ENCODE measurements at regions not wholly inside any gene's neighbourhood (a gene's known extent, or its start where the extent isn't known, plus 50 kb on each side); places are given as distances from the start of the nearest gene placed in this dataset.

DNA sequence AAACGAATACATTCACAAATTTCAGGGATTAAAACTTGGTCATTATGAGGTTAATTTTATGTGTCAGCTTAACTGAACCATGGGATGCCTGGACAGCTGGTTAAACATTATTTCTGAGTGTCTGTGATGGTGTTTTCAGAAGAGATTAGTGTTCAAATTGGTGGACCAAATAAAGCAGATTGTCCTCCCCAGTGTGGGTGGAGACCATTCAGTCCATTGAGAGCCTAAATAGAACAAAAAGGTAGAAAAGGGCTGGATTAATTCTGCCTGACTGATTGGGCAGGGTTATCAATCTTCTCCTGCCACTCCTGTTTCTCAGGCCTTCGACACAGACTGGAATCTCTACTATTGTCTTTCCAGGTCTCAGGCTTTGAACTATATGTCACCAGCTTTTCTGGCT, 203.8 kb upstream of the SLITRK6 start:
- POLR2A ChIA-PET = no interaction called here
- in situ Hi-C loops (cut with MboI) (no loop called here), intact Hi-C loops (cut with micrococcal nuclease) (no loop called here)
- no peak for DNase-seq (ENCODE audit: extremely low read depth in 1 of 4, low spot score in 3 of 4)
- no peak overlapping the region for H3K4me2 ChIP-seq (ENCODE audit: insufficient read depth, low read length)
- no peaks in the 10 kb centered on the region for H4K20me1 ChIP-seq (replicated peaks; ENCODE audit: control insufficient read depth, insufficient read depth, low read length)
- no peak overlapping the region for H3K4me3 ChIP-seq
- no peak for ATAC-seq
- BruUV-seq (replicated peaks) = no TSS peak
- no peak overlapping the region for H3K27ac ChIP-seq (ENCODE audit: extremely low read depth, low read depth, low read length)
- TF ChIP-seq NCOA2 (IDR thresholded peaks at IDR 0.05; ENCODE audit: partially characterized antibody in 2 of 2) (no peak), SNRNP70 (optimal IDR thresholded peaks at IDR 0.05; ENCODE audit: low read depth, low read length) (no peak), POLR3A (IDR thresholded peaks at IDR 0.05; ENCODE audit: borderline replicate concordance, extremely low read depth, insufficient read depth, insufficient read length) (no peak), POLR2AphosphoS2 (IDR thresholded peaks at IDR 0.05; ENCODE audit: low read length) (no peak), PHB2 (IDR thresholded peaks at IDR 0.05; ENCODE audit: low read depth) (no peak)
- TF ChIP-seq, protein P1, sequence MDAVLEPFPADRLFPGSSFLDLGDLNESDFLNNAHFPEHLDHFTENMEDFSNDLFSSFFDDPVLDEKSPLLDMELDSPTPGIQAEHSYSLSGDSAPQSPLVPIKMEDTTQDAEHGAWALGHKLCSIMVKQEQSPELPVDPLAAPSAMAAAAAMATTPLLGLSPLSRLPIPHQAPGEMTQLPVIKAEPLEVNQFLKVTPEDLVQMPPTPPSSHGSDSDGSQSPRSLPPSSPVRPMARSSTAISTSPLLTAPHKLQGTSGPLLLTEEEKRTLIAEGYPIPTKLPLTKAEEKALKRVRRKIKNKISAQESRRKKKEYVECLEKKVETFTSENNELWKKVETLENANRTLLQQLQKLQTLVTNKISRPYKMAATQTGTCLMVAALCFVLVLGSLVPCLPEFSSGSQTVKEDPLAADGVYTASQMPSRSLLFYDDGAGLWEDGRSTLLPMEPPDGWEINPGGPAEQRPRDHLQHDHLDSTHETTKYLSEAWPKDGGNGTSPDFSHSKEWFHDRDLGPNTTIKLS (IDR thresholded peaks at IDR 0.05; ENCODE audit: borderline replicate concordance, low read depth) = no peak
- TF ChIP-seq, protein P2, sequence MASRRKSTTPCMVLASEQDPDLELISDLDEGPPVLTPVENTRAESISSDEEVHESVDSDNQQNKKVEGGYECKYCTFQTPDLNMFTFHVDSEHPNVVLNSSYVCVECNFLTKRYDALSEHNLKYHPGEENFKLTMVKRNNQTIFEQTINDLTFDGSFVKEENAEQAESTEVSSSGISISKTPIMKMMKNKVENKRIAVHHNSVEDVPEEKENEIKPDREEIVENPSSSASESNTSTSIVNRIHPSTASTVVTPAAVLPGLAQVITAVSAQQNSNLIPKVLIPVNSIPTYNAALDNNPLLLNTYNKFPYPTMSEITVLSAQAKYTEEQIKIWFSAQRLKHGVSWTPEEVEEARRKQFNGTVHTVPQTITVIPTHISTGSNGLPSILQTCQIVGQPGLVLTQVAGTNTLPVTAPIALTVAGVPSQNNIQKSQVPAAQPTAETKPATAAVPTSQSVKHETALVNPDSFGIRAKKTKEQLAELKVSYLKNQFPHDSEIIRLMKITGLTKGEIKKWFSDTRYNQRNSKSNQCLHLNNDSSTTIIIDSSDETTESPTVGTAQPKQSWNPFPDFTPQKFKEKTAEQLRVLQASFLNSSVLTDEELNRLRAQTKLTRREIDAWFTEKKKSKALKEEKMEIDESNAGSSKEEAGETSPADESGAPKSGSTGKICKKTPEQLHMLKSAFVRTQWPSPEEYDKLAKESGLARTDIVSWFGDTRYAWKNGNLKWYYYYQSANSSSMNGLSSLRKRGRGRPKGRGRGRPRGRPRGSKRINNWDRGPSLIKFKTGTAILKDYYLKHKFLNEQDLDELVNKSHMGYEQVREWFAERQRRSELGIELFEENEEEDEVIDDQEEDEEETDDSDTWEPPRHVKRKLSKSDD (conservative IDR thresholded peaks at IDR 0.05; ENCODE audit: low read length) = no peak
- TF ChIP-seq, protein P3, sequence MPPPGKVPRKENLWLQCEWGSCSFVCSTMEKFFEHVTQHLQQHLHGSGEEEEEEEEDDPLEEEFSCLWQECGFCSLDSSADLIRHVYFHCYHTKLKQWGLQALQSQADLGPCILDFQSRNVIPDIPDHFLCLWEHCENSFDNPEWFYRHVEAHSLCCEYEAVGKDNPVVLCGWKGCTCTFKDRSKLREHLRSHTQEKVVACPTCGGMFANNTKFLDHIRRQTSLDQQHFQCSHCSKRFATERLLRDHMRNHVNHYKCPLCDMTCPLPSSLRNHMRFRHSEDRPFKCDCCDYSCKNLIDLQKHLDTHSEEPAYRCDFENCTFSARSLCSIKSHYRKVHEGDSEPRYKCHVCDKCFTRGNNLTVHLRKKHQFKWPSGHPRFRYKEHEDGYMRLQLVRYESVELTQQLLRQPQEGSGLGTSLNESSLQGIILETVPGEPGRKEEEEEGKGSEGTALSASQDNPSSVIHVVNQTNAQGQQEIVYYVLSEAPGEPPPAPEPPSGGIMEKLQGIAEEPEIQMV (tag; conservative IDR thresholded peaks at IDR 0.05; ENCODE audit: low read depth) = no peak
- TF ChIP-seq, protein P4, sequence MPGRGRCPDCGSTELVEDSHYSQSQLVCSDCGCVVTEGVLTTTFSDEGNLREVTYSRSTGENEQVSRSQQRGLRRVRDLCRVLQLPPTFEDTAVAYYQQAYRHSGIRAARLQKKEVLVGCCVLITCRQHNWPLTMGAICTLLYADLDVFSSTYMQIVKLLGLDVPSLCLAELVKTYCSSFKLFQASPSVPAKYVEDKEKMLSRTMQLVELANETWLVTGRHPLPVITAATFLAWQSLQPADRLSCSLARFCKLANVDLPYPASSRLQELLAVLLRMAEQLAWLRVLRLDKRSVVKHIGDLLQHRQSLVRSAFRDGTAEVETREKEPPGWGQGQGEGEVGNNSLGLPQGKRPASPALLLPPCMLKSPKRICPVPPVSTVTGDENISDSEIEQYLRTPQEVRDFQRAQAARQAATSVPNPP (IDR thresholded peaks at IDR 0.05; ENCODE audit: borderline replicate concordance, insufficient read depth, insufficient read length) = no peak
- TF ChIP-seq, protein P5, sequence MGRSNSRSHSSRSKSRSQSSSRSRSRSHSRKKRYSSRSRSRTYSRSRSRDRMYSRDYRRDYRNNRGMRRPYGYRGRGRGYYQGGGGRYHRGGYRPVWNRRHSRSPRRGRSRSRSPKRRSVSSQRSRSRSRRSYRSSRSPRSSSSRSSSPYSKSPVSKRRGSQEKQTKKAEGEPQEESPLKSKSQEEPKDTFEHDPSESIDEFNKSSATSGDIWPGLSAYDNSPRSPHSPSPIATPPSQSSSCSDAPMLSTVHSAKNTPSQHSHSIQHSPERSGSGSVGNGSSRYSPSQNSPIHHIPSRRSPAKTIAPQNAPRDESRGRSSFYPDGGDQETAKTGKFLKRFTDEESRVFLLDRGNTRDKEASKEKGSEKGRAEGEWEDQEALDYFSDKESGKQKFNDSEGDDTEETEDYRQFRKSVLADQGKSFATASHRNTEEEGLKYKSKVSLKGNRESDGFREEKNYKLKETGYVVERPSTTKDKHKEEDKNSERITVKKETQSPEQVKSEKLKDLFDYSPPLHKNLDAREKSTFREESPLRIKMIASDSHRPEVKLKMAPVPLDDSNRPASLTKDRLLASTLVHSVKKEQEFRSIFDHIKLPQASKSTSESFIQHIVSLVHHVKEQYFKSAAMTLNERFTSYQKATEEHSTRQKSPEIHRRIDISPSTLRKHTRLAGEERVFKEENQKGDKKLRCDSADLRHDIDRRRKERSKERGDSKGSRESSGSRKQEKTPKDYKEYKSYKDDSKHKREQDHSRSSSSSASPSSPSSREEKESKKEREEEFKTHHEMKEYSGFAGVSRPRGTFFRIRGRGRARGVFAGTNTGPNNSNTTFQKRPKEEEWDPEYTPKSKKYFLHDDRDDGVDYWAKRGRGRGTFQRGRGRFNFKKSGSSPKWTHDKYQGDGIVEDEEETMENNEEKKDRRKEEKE (IDR thresholded peaks at IDR 0.05; ENCODE audit: borderline replicate concordance in 1 of 2, control insufficient read depth in 1 of 2, low read depth in 2 of 2, low read length in 1 of 2) = no peak
- no peaks in the 10 kb centered on the region for H3K36me3 ChIP-seq (ENCODE audit: control insufficient read depth, insufficient read depth, low read length)
- no peak overlapping the region for H2AFZ ChIP-seq (ENCODE audit: low read depth, low read length)
- H3K9me1 ChIP-seq (ENCODE audit: control insufficient read depth, insufficient read depth, low read length) = no peaks in the 10 kb centered on the region
- H3K9ac ChIP-seq (ENCODE audit: insufficient read depth in 1 of 2, low read depth in 2 of 2, low read length in 2 of 2) = no peak overlapping the region
- WGBS (ENCODE audit: insufficient coverage, low coverage, missing lambda C conversion rate) = 0% methylated on average over 2 of the region's 2 CpGs
- no peak for FAIRE-seq
- no peaks in the 10 kb centered on the region for H3K27me3 ChIP-seq (ENCODE audit: control insufficient read depth in 2 of 2, insufficient read depth in 2 of 2, low read length in 2 of 2)
- no peaks in the 10 kb centered on the region for H3K4me1 ChIP-seq (replicated peaks in 1 of 2; ENCODE audit: control insufficient read depth in 2 of 2, insufficient read depth in 2 of 2, low read length in 2 of 2)
- H3K79me2 ChIP-seq (ENCODE audit: control insufficient read depth, insufficient read depth, low read length) = no peaks in the 10 kb centered on the region
- CTCF ChIA-PET (ENCODE audit: low intra/inter-chr PET ratio) = no interaction called here
- no peaks in the 10 kb centered on the region for H3K9me3 ChIP-seq (replicated peaks; ENCODE audit: control insufficient read depth, insufficient read depth, low read depth, low read length)

Measured in K562 (cell line).